ENCODE measurements at regions not wholly inside any gene's neighbourhood (a gene's known extent, or its start where the extent isn't known, plus 50 kb on each side); places are given as distances from the start of the nearest gene placed in this dataset.

GRCh38 chr5:118371973-118372831, 616.1 kb downstream of the DTWD2 start:
- DNase-seq (ENCODE audit: low spot score) (no peak), ATAC-seq (no peak)
- H2AFZ ChIP-seq, result no peak overlapping the region
- no peaks in the 10 kb centered on the region for H3K27me3 ChIP-seq (ENCODE audit: insufficient read depth)
- no peaks in the 10 kb centered on the region for H3K36me3 ChIP-seq (ENCODE audit: insufficient read depth)
- TF ChIP-seq ZNF331 (CRISPR knock-in tag; IDR thresholded peaks at IDR 0.05; ENCODE audit: low read depth), result no peak
- no peak for TF ChIP-seq ETS1 (IDR thresholded peaks at IDR 0.05)
- no peak for TF ChIP-seq ZNF114 (CRISPR knock-in tag; IDR thresholded peaks at IDR 0.05)
- TF ChIP-seq EZH2phosphoT487 (IDR thresholded peaks at IDR 0.05; ENCODE audit: unreplicated experiment), result no peak
- TF ChIP-seq EZH2 (IDR thresholded peaks at IDR 0.05; ENCODE audit: low read depth, unreplicated experiment), result no peak
- no peak for TF ChIP-seq CREB1 (CRISPR knock-in tag; IDR thresholded peaks at IDR 0.05; ENCODE audit: low read depth)
- TF ChIP-seq STAT1 (IDR thresholded peaks at IDR 0.05; ENCODE audit: unreplicated experiment), result no peak
- TF ChIP-seq JUNB (IDR thresholded peaks at IDR 0.05; ENCODE audit: unreplicated experiment), result no peak
- TF ChIP-seq CTCF (conservative IDR thresholded peaks at IDR 0.05; ENCODE audit: low read depth in 2 of 2), result no peak
- no peak for TF ChIP-seq POLR2AphosphoS5 (IDR thresholded peaks at IDR 0.05; ENCODE audit: low read depth)
- H3K27ac Mint-ChIP-seq, result no peak overlapping the region; the same call in 1 of the 2 replicates
- no peaks in the 10 kb centered on the region for H3K9me2 ChIP-seq (ENCODE audit: insufficient read depth)
- no peaks in the 10 kb centered on the region for H4K20me1 ChIP-seq (replicated peaks; ENCODE audit: insufficient read depth)
- H3K27me3 Mint-ChIP-seq (ENCODE audit: insufficient read depth, low read depth, poor library complexity), result peaks cover 1% of the 10 kb centered on the region
- no peaks in the 10 kb centered on the region for H3K9me3 Mint-ChIP-seq
- H3K79me2 ChIP-seq (replicated peaks; ENCODE audit: insufficient read depth), result no peaks in the 10 kb centered on the region
- H3K4me3 ChIP-seq, result no peak overlapping the region
- no peak overlapping the region for H3K4me3 Mint-ChIP-seq
- no peaks in the 10 kb centered on the region for H3F3A ChIP-seq (replicated peaks; ENCODE audit: low read depth)
- H3K4me1 Mint-ChIP-seq, result no peaks in the 10 kb centered on the region
- no peak overlapping the region for H3K4me2 ChIP-seq
- no peaks in the 10 kb centered on the region for H3K4me1 ChIP-seq (ENCODE audit: insufficient read depth)
- H3K36me3 Mint-ChIP-seq (ENCODE audit: low read depth), result no peaks in the 10 kb centered on the region
- H3K27ac ChIP-seq (ENCODE audit: low read depth), result no peak overlapping the region

- no peaks in the 10 kb centered on the region for H3K4me1 Mint-ChIP-seq
- Histone ChIP-seq H2AFZ (no peak overlapping the region), H4K20me1 (replicated peaks; ENCODE audit: insufficient read depth) (no peaks in the 10 kb centered on the region), H3F3A (replicated peaks; ENCODE audit: low read depth) (no peaks in the 10 kb centered on the region), H3K4me3 (no peak overlapping the region), H3K79me2 (replicated peaks; ENCODE audit: insufficient read depth) (no peaks in the 10 kb centered on the region), H3K9me2 (ENCODE audit: insufficient read depth) (no peaks in the 10 kb centered on the region), H3K27ac (ENCODE audit: low read depth) (no peak overlapping the region), H3K27me3 (ENCODE audit: insufficient read depth) (no peaks in the 10 kb centered on the region), H3K4me2 (no peak overlapping the region), H3K36me3 (ENCODE audit: insufficient read depth) (no peaks in the 10 kb centered on the region), H3K4me1 (ENCODE audit: insufficient read depth) (no peaks in the 10 kb centered on the region)
- H3K27ac Mint-ChIP-seq, result no peak overlapping the region
- no peaks in the 10 kb centered on the region for H3K9me3 Mint-ChIP-seq
- H3K27me3 Mint-ChIP-seq (ENCODE audit: insufficient read depth, low read depth, poor library complexity), result no peaks in the 10 kb centered on the region
- no peaks in the 10 kb centered on the region for H3K36me3 Mint-ChIP-seq (ENCODE audit: low read depth)
- H3K4me3 Mint-ChIP-seq, result no peak overlapping the region
- ATAC-seq (no peak), DNase-seq (ENCODE audit: low spot score) (no peak)
- TF ChIP-seq REST (IDR thresholded peaks at IDR 0.05; ENCODE audit: unreplicated experiment) (no peak), ETS1 (IDR thresholded peaks at IDR 0.05) (no peak), CREB1 (CRISPR knock-in tag; IDR thresholded peaks at IDR 0.05; ENCODE audit: low read depth) (no peak), CTCF (conservative IDR thresholded peaks at IDR 0.05; ENCODE audit: low read depth in 2 of 2) (no peak), EZH2 (IDR thresholded peaks at IDR 0.05; ENCODE audit: low read depth, unreplicated experiment) (no peak), POLR2AphosphoS5 (IDR thresholded peaks at IDR 0.05; ENCODE audit: low read depth) (no peak), EZH2phosphoT487 (IDR thresholded peaks at IDR 0.05; ENCODE audit: unreplicated experiment) (no peak)
Measured at GRCh38 chr5:118366429-118366828, 621.9 kb downstream of the DTWD2 start.

Data from GM23338 (cell line).